ENCODE measurements at regions not wholly inside any gene's neighbourhood (a gene's known extent, or its start where the extent isn't known, plus 50 kb on each side); places are given as distances from the start of the nearest gene placed in this dataset.
"Not testable (repeated sequence)": the region's sequence is repeated elsewhere in the genome, so short reads cannot be mapped to it uniquely, and the experiment has no call there.

DNA sequence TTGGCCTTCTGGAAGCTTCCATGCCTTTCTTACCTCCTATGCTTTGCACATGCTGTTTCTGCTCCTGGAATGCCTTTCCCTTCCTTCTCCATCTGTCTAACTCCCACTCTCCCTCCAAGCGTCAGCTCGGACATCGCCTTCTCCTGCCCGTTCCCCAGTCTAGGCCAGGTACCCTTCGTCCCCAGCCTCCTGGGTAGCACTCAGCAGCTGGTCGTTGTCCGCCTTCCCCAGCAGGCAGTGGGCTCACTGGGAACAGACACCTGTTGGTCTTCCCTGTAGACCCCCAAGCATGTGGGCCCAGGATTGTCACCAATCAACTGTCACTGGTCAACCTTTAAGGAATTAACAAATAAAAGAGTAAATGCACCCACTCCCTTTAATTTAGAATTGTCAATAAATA lies 202.2 kb downstream of the RGS3 start:
- no peak for DNase-seq

DNA sequence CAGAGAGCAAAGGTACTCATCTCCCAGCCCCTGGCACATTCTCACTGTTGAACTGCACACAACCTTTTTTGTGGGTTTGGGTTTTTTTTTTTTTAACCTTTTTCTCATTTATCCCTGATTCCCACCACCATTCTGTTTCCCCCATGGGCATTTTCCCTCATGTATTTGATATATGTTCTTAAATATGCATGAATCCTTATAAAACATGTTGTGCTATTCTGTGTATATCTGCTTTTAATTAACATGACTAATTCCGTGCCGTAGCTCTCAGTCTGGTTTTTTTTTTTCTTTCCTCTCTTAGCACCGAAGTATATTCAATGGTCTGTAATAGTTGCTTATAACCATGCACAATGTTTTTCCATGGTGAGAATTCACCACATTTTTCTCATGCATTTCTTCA lies 204.5 kb downstream of the RGS3 start:
- no peak for DNase-seq

DNA sequence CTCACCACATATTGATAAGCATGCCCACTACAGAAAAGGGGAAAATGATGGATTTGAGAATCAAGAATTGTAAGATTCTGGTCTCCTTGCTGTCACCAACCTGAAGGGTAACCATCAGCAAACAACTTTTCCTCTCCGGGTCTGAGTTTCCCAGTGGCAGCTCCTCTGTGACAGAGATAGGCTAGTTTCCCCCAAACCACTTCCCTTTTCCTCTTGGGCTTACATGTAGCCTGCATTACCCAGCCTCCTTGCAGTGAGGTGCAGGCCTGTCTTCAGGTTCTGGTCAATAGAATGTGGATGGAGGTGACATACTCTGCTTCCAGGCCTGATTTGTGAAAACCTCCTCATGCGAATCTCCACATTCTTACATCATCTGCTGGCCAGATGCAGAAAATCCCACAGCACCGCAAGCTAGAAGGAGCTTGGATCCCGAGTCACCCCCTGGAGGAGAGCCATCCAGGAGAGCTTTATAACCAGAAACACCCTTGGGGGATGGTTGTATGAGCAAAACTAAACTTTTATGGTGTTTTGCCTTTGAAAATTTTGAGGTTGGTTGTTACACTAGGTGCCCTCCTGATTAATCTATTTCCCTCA lies 206.1 kb downstream of the RGS3 start:
- DNase-seq = no peak

DNA sequence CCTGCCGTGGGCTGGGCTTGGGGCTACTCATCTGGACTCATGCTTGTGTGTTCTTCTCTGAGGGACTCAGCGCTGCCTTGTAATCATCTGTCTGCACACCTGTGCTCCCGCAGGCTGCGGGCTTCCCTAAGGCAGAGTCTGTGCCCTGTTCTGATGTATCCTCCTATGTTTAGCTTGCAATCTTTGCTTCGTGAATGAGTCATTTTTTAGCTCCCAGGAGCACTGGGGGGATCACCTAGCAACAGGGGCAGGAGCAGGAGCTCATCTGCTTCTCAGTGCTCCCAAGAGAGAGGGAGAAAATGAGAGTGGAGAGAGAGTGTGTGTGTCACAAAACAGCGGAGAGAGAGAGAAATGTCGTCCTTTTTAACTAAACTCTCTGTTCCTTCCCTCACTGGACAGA lies 202.4 kb upstream of the ZNF618 start:
- no peak for DNase-seq

DNA sequence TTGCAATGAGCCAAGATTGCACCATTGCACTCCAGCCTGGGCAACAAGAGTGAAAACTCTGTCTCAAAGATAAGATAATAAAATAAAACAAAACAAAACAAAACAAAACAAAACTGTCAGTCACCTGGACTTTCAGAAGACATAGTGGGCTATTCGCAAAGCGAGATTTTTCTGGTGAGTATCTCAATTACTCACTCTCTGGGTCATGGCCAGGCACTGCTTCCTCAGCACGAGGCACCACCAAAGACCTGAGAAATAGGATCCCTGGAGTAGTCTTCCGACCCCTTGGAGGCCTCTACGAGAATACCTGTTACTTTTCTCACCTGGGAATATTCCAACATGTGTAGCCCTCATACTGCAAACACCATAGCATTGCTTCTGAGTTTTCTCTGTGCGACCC lies 201.7 kb upstream of the ZNF618 start:
- no peak for DNase-seq

- no peak for DNase-seq
These were observed 200.6 kb upstream of the ZNF618 start for GRCh38 chr9:113675475-113675941.

DNA sequence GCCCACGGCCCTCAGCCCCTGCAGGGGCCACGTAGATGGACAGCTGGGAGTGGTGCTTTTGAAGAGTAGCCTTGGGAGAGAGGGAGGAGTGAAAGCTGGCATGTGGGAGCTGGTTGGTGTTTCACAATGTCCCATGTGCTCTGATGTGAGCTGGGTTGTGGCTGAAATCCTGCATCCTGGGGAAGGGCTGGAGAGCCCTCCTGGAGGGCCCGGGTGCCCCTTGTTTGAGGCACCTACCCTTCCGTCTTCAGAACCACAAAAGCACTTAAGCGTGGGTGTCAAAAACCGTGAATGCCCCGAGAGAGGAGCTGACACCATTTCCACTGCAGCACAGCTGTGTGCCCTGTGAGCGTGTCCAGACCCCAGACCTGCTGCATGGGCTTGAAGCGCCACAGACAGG lies 199.1 kb upstream of the ZNF618 start:
- DNase-seq = no peak

- no peak for DNase-seq
These were observed 198.5 kb upstream of the ZNF618 start for GRCh38 chr9:113677569-113677968.

DNA sequence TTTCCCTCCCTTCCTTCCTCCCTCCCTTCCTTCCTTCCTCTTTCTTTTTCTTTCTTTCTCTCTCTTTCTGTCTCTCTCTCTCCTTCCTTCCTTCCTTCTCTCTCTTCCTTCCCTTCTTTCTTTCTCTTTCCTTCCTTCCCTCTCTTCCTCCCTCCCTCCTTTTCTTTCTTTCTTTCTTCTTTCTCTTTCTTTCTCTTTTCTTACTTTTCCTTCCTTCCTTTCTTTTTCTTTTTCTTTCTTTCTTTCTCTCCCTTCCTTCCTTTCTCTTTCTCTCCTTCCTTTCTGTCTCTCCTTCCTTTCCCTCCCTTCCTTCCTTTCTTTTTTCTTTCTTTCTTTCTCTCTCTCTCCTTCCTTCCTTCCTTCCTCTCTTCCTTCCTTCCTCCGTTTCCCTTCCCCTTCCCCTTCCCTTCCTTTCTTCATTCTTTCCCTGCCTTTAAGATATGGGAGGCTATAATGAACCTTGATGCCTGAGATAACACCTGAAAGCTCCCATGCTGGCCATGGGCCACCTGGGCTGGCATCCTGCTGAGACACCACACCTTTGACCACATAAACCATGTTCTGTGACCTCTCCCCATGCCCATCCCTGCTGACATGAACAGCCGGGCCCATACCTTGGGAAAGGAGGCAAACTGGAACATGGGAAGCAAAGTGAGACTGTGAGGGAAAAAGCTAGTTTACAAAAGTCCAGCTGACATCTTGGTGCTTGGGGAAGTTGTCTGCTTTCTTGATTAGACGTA lies 197.8 kb upstream of the ZNF618 start:
- DNase-seq = no peak

DNA sequence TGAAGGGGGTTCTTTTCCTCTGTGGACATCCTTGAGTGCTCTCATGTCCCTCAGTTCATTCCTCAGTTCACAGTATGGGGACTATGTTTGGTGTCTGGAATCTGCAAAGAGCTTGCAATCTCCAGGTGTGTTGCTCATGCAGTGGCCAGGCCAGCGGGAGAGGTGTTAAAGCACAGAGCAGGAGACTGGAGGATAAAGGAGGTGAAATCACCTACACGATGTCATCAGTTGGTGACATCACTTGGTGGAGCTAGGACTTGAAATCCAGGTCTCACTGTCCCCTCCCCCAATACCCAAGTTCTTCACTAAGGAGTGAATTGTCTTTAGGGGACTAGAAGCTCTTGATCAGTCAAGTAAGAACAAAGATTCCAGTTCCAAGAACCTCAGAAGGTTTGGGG lies 197.3 kb upstream of the ZNF618 start:
- DNase-seq = no peak

DNA sequence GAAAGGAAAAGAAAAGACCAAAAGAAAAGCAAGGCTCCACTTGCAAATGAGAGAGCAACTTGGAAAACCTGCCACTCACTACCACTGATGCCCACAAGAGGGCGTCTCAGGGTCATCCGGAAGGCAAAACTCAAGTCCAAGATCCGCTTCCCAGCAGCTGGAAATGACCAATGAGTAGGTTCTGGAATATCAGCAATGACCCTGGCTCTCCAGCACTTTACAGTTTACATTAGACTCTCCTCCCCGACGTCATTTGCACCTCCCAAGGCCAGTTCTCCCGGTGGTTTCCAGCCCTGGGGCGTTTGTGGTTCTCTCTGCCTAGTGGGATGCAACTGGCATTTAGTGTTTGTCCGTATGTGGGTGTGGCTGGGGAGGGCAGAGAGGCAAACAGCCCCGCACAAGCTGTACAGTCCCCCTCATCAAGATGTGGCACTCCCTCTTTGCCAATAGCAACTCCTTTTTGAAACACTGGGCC lies 193.8 kb upstream of the ZNF618 start:
- DNase-seq = peak; percentile 66 to 67

DNA sequence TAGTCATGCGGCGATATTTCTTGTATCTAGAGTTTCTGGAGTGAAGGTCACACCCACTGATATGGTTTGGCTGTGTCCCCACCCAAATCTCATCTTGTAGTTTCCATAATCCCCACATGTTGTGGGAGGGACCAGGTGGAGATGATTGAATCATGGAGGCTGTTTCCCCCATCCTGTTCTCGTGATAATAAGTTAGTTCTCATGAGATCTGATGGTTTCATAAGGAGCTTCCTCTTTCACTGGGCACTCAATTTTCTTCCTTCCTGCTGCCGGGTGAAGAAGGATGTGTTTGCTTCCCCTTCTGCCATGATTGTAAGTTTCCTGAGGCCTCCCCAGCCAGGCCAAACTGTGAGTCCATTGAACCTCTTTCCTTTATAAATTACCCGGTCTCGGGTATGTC lies 190.5 kb upstream of the ZNF618 start:
- DNase-seq = not testable (repeated sequence)

DNA sequence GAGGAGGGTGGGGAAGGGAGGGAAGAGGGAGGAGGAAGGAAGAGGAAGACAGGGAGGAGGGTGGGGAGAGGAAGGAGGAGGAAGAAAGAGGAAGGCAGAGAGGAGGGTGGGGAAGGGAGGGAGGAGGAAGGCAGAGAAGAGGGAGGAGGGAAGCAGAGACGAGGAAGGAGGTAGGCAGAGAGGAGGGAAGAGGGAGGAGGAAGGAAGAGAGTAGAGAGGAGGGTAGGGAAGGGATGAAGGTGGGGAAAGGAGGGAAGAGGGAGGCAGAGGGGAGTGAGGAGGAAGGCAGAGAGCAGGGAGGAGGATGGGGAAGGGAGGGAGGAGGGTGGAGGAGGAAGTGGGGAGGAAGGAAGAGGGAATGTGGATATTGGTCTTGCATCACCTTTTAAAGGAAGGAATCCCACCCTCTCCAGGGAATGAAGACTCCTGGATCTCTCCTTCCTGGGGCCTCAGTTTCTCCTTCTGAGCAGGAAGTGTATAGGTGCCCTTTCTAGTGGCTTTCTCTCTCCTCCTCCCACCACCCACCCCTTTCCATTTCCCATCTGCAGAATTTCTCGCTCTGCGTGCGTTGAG lies 188.9 kb upstream of the ZNF618 start:
- no peak for DNase-seq

GRCh38 chr9:113687680-113688371 lies 188.3 kb upstream of the ZNF618 start:
- peak in 1 of 2 experiments; percentile 25 for DNase-seq

GRCh38 chr9:113690055-113690740 lies 185.9 kb upstream of the ZNF618 start:
- DNase-seq = no peak

GRCh38 chr9:113692256-113692655 lies 183.9 kb upstream of the ZNF618 start:
- no peak for DNase-seq

DNA sequence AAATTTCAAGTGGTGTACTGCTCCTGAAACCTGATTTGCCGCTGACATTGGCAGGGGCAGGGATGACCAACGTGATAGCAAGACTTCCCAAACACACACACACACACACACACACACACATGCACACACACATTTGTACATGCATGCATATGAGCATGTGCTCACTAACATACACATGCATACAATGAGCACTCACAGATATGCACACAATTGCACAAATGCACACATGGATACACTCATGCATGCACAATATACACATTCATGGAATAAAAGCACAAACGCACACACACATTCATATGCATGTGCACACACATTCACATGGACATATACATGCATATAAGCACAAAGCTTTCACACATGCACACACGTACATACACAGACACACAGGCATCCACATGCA lies 181.2 kb upstream of the ZNF618 start:
- DNase-seq = no peak

DNA sequence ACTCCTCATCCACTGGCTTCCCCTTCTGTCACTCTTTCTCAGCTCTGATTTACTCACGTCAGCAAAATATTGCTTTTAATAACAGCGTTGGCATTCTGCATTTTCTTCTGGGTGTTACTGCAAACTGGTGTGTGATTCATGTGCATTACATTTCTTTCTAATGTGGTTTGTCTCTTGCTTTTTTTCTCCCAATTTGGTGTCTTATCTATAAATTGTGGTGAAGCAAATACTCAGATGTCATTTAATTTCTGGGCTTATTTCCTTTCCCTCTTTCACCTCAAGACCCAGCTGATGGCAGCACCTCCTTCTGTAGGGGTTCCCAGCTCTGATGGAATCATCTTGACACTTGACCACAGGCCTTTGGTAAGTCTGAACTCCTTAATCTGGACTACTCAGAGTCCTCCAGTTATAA lies 180.7 kb upstream of the ZNF618 start:
- DNase-seq = no peak

DNA sequence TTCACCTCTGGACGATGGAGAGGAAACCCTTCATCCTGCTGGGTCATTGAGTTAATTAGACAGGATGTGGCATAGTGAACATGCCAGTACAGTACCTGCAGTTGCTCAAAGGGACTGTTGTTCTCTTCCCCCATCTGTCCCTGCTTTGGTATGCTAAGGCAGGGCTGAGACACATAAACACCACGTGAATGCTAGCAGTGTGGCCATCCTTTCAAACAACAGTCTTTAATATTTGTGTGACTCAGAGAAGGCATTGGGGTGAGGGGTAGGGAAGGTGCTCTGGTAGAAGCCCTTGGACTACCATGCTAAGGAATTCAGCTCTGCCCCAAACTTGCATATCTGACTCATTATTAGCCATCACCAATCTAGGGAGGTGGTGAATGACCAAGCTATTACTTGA lies 180.2 kb upstream of the ZNF618 start:
- no peak for DNase-seq

GRCh38 chr9:113701774-113702755 lies 174.0 kb upstream of the ZNF618 start:
- no peak for DNase-seq

DNA sequence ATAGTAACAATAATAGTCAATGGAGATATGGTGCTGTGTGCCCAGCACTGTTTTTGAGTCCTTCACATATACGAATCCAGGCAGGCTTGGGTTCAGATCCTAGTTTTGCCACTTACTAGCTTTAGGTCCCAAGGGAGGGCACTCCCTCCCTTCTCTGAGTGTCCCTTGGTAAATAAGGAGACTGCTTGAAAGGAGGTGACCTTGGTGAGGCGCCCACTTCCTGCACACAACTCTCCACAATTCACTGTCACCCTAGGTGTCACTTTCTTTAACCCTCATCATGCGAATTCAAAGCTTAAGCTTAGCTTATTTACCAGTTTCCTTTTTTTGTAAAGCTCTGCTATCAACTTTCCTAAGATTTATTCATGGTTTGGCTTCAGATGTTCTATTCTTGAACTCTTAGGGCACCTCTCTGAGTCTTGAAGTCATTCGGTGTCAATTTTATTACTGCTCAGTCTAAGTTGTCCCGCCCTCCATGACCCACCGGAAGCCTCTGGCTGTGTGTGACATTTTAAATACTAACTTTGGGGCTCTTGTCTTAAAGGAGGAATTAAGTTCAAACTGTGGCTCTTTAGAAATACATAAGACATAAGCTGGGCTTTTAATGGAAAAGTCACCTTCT lies 170.7 kb upstream of the ZNF618 start:
- no peak for DNase-seq

Measured in activated T-cell treated with anti-CD3 and anti-CD28 coated beads, Interleukin-2, amount 50 U/mL, for 48 hours (primary cell).